HG03469 (cell line): ENCODE measurements at regions not wholly inside any gene's neighbourhood (a gene's known extent, or its start where the extent isn't known, plus 50 kb on each side); places are given as distances from the start of the nearest gene placed in this dataset.

Source experiments
- ATAC-seq: cut with Tn5 transposase; IDR thresholded peaks from one replicate; pipeline ENCODE4 v1.9.1; 2021; ENCODE audit warnings: mild to moderate bottlenecking, moderate library complexity, moderate number of reproducible peaks; ENCODE audit not compliant: unreplicated experiment

DNA sequence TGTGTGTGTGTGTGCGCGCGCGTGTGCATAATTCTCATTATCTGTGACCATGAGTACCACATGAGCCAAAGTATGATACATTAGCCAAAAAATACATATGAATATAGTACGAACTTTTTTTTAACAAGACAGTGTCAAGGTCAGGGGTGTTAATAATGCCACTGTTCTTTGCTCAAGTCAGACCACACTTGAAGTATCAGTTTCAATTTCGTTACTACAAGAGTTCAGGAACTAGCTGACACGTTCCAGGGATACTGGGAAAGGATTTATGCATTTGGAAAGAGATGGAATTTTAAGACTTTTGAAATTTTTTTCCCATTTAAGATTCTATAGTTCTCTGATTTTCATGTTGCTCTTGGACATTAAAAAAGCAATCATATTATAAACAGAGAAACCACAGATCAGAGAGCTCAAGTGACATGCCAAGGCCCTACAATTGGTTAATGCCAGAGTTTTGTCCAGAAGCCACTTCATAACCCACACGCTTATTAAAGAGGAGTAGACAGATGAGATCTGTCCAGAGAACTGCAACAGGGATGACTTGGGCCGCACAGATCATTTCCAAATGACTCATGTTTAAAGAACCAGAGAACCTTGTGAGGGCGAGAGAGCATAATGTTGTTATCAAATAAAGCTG, 718.8 kb upstream of the SGCG start:
- no peak for ATAC-seq

DNA sequence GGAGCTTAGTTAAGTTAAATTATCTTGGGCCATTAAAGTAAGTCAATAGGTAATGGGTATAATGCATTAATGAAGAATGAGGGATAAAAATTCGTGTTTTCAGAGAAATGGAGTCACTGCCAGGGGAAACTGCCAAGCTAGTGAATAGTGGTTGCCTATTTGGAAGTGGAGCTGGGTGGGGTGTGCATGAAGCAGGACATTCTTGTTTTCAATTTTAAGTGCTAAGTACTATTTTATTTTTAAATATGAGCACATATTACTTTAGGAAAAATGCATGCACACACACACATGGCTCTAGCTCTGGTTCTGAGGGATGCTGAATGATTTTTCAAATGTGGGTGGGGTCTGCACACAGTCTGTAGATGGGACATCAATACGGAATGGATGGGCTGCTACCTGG, 717.7 kb upstream of the SGCG start:
- ATAC-seq: no peak

DNA sequence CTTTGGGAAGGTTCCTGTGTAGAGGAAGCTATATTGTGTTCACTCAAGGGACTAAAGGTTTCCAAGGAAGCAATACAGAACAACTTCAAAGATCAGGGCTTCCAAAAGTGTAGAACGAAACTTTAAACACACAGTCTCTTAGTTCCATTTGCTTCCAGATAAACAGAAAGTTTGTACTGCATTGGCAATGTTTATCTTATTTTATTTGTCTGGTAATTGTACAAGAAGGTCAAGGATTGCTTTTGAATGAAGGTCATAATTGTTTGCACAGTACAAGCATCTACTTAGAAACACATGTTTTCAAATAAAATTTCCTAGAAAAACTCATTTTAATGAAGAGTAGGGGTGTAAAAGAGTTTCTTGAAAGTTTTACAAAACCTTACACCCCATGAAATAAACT, 712.7 kb upstream of the SGCG start:
- ATAC-seq: no peak

DNA sequence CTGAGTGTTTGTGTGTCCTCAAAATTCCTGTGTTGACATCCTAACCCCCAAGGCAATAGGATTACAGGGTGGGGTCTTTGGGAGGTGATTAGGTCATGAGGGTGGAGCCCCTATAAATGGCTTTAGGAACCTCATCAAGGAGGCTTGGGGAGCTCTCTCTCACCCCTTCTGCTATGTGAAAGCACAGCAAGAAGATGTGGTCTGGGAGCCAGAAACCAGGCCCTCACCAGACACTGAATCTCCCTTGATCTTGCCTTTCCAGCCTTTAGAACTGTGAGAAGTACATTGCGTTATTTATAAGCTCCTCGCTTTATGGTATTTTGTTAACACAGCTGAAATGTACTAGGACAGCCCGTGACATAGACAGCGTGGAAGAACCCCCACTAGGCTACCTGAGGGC, 712.0 kb upstream of the SGCG start:
- ATAC-seq: no peak

DNA sequence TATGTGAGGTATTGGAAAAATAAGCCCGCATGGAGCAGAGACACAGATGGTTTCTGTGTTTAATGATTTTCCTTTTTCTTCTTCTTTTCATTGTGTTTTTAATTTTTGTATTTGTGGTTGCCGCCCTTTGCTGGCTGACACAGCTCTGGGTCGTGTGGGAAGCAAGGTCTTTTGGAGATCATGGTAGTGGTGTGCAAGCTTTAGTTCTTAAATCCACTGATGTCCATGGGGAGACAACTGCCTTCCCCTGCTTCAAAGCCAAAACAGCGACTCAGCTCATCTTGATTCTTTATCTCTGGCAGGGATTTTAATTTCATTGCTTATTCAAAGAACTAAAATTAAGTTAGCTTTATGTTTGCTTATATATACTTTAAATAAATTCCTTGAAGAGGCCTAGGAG, 711.3 kb upstream of the SGCG start:
- ATAC-seq: no peak

DNA sequence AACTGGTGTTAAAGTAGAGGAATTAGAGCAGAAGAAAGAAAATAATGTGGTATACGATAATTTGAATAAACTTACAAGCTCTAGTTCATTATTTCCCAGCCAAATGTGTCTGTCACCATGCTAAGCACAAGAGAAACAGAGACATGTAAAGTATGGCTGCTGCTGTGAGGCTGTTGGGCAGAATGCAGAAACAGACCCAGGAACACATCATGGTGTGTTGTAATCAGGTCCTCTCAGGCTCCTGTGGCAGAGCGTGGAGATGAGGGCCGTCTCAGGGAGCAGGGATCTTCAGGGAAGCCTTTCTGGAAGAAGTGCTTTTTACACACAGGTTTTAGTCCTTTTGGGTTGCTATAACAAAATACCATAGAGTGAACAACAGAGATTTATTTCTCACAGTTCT, 710.7 kb upstream of the SGCG start:
- no peak for ATAC-seq

DNA sequence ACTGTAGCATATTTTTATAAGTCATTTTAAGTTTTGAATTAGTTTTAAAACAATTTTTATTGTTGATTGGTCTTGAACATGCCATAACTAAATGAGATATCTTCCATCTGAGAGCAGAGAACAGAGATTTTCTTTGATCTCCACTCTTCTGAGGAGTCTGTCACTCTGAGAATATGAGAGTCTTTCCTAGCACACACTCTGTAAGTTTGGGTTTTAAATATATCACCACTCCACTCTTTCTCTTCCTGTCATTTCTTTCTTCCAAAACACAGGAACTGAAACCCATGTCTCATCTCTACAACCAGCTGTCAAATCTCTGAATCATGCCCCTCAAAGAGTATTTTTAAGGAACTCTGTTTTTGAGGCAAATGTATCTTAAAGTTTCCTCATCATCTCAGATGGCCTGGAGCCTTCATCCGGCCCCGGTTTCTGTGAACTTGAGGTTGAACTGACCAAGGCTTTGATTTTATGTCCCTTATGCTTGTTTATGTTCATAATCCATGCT, 698.2 kb upstream of the SGCG start:
- ATAC-seq: no peak

DNA sequence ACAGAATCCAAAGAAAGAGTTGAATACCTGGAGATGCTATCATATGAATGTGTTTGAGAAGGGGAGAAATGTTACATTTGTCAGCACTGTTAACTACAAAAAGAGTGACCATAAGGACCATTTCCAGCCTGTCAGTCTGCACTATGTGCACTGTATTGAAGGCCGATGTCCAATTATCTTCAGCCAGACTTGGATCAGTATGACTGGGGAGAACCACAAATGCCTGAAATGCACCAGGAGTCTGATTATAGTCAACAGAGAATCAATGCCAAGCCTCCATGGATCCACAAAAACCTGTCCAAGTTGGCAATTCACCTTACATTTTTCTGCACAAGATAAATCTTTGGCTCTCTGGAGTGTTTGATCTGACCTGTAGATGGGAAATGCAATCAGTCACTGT, 697.5 kb upstream of the SGCG start:
- ATAC-seq: no peak

DNA sequence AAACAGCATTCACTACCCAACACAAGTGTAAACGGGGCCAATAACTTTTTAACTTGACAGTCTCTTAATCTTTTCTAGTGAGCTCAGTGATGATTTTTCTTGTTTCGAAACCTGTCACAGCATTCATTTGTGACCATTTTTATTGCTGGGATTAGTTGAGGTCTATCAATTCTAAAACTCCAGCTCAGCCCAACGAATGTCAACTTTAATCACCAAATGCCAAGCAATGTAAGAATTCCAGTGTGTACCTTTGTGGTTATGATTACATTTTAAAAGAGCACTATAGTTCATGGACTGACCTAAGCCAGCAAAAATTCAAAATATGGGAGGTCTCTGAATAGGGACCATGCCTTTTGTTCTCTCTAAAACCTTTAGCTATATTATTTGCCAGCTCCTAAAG, 694.3 kb upstream of the SGCG start:
- ATAC-seq: no peak

DNA sequence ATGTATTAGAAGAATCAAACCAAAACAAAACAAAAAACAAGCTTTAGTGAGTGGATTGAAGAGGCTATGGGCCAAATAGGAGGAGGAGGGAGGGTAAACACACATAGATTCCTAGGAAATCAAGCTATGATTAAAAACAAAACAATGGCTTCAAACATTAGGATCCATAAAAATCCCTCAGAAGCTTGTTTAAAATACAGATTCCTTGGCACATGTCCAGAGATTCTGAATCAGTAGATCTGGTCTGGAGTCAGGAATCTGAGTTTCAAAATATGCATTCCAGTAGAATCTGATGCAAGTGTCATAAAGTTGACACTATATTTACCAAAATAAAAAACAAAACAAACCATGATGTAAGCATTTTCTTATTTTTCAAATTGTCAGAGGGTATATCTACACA, 692.8 kb upstream of the SGCG start:
- ATAC-seq: no peak

DNA sequence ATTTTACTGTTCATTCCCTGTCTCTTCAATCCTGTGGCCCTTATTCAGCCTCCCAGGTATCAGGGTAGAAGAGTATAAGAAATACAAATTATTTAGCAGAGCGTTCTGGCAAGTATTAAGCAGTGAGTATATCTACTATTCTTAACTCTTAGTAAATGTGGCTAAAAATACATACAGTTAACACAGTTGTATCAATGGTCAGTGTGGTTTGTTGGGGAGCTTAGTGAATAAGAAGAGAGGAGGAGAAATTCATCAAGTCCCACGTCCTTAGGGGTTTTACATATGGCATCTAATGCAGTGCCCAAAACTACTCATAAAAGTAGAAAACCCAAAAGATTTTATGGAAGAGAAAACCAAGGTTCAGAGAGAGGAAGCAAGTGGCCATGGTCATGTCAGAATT, 691.0 kb upstream of the SGCG start:
- no peak for ATAC-seq

DNA sequence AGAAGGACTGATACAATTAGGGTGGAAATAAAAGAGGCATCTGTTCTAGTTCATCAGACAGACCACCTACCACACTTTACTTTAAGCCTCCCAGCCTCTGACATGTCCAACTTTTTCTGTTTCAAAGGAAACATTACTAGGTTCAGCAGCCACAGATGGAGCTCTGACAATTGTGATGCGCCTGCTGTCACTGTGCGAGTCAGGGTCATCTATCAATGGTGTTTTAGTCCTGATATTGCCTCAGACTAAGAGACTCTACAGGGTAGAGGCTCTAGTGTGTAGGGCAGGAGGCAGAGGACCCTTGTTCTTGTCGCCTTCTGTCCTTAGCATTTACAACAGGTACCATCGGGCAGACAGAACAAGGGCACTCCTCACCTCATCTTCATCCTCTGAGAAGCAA, 685.0 kb upstream of the SGCG start:
- no peak for ATAC-seq

DNA sequence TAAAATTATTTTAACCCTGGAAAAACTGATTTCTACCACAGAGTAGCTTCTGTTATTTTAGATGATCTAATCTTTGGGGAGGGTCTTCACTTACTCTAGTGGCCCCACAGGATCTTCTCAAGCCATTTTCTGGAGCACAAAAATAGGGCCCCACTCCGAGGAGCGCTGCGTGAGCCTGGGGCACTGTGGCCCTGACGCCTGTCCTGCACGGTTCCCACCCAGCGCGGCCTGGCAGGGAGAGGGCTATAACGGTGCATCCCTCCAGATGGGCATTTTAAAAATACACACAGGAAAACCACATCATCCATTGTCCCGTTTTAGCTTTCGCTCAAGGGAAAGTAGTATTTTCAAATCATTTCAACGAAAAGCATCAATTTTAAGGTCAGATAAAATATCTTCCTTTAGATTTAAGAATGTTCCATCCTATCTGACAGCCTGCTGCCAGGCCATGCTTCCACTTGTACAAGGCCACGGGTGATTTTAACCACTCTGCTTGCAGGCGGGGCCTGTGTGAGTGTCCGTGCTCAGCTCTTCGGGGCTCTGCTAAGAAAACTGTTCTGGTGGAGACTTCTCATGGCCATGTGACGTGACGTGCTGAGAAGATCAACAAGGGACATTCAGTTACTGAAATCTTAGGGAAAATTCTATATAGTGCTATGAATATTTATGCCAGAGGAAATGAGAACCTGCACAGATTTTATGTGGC, 683.8 kb upstream of the SGCG start:
- no peak for ATAC-seq

DNA sequence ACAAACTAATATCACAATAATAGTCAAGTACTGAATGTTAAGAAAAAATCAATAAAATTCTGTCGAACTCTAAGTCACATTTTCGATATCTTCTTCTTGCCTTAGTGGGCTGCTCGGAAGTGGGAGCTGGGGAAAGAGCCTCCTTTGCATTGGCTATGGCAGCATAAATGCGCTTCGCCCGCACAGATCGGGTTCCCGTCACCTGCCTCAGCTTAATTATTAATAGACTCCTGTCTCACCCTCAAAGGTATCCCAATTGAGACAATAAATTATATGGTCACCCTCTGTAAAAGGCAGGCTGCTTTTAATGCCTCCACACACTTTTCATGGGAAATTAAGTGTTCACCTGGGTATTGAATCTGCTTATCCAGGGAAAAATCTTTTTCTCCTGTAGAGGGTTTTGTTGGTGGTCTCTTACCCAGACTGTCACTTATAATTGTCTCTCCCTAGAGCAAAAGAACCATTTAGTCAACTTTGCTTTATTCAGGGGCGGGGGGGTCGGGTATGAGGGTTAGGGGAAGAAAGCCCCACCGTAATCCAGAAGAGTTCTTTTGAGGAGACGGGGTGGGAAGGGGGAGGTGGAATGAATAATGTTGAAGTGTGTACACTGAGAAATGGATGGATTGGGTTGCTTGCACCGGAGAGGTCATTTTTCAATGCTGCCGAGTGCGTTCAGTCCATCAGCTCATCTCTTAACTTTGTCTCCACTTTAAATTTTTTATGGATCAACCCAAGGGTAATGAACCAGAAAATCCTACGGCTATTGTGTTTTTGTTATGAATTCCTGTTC, 682.6 kb upstream of the SGCG start:
- ATAC-seq: no peak

DNA sequence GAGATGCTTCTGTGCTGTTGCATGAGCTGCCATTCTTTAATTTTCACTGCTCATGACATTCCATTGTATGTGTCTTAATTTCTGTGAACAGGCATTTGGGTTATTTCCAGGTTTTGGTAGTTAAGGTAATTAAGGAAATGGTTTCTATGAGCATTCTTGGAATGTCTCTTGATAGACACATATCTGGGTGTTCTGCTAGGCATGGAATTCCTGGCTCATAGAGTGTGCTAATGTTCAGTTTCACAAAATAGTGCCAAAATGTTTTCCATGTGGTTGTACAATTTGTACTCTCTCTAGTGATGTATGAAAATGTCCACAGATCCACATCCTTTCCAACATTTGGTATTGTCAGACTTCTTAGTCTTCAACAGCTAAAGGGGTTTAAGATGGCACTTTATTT, 680.9 kb upstream of the SGCG start:
- no peak for ATAC-seq

DNA sequence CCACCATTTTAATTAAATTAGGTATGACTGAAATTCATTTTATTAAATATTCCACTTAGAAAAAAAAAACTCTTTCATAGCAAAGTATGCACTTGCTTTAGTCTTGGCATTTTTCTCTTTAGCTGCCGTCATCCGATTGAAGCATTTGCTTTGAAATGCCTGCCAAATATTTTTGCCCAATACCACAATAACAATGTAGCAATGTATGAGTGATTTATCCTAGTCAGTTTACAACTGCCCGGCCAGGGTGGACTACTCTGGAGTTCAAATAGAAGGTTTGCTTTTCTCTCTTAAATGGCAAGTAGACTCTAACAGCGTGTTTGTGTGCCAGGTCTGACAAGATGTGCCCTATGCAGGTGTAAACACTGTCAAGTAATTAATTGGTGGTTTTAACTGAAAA, 675.3 kb upstream of the SGCG start:
- ATAC-seq: no peak

DNA sequence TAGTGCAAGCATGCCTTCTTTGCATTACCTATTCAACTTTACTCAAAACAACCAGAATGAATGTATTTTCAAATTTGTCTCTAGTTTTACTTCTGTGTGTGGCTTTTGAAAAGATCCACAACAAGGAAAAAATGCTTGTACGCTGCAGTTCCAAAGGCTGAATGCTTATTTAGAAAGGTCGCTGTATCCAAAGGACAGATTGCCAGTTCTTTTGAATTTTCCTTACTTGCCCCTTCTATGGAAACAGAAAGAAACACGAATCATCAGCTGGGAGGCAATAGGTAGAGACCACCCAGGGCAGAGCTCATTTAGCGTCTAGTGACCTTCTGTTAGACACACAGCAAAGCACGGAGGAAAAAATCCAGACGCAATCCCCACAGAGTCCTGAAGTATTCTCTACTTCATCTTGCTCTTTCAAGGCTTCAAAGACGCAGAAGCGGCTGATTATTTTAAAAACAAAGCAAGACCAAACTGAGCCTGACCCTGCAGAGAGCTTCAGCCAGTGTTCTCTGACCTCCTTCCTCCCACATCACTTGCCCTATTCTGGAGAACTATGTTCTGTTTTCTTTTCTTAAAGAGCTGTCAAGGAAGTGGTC, 674.6 kb upstream of the SGCG start:
- no peak for ATAC-seq

DNA sequence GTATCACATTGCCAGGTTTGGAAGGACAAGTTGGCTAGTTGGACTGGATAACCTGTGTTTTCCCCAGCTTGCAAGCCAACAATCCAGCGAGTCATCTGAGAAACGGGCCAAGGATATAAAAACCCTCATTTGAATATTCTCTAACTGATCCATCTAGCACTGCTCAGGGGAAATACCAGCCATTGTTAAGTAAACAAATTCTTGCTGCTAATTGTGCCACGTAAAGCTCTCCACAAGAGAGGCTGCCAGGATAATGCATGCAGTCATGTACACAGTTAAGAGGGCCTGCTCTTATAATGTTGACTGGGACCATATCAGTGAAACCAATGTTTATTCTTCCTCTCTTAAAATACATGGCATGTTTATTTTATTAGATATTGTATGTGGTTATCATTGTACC, 663.2 kb upstream of the SGCG start:
- ATAC-seq: no peak

DNA sequence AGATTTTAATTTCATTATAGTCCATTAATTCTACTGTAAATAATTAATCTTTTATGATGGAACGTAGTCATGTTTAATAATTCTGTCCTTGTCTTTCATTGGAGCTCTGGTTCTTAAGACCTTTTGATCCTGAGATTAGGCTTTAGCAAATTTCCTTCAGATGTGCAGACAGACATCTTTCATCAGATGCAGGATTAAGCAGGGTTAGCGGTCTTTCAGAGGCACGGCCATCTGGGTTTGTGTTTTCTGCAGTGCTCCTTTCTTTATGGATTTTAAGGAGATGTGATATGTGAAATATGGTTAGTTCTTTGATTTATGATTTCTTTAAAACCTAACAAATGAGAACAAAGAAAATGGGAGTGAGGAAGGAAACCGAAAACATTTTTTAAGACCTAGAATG, 643.9 kb upstream of the SGCG start:
- ATAC-seq: no peak

DNA sequence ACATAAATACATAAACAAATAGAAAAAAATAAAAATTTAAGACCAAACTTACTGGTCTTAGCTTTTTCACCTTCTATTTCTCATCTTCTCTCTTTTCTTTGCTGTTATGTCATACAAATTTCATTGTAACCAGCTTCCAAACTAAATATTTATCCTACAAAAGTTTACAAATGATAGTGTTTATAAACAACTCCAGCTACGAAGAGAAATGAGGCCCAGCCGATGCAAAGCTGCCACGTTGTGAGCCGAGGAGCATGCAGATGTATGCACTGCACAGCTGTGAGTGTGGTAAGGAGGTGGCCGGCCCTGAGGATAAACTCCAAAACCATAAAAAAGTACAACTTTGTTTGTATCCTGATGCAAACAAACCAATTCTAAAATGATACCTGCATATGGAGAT, 642.4 kb upstream of the SGCG start:
- ATAC-seq: no peak

DNA sequence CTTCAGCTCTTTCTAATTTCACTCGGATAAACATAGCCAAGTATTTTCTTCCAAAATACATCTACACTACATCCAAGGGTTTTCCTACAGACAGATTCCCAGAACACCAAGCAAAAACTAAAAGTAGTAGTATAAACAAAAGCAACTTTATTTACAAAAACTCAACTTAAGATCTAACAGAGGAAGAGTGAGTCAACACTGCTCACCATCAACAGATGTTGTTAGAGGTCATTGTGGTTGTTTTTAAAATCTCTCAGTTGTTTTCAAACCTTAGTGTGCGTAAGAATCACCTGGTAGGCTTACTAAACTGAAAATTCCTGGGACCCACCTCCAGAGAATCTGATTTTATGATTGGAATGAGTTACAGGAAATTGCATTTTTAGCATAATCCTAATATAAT, 631.7 kb upstream of the SGCG start:
- ATAC-seq: no peak

DNA sequence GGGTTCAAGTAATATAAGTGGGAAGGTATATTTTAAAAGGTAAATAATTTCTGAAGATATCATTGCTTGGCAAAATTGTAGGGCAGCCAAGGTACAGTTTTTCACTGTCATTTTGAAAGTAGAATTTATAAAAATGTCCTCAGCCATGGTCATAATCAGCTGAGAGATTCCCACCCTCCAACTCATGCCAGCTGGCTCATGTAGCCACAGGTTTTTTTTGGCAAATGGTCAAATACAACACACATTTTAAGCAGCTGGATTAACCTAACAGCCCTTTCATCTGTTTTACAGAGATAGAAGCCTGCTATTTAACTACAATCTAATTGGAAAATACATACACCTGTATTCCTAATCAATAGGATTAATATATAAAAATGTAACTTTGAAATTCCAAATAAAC, 619.2 kb upstream of the SGCG start:
- no peak for ATAC-seq
